GM18870 (cell line): ENCODE measurements at regions not wholly inside any gene's neighbourhood (a gene's known extent, or its start where the extent isn't known, plus 50 kb on each side); places are given as distances from the start of the nearest gene placed in this dataset.

Source experiments
- ATAC-seq: cut with Tn5 transposase; IDR thresholded peaks from one replicate; pipeline ENCODE4 v1.9.1; 2021; ENCODE audit warnings: moderate library complexity; ENCODE audit not compliant: unreplicated experiment

- no peak for ATAC-seq
Observed at GRCh38 chr1:221408117-221408803, 333.6 kb downstream of the DUSP10 start.

DNA sequence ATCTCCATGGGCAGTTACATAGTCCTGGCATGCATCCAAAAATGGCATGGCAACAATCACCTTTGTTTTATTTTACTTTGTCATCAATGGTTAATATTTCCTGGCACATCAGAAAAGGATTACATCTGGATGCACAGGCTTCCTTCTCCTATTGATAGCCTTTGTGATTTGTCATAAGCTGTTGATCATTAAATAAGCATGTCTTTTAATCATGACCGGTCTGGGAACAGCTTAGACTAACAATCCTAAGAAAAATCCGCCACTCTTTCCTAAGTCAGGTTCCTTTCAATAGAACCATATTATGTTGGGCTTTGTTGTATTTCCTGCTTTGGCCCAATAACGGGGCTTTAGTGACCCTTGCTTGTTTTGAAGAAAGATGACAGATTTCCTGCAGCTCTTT lies 330.6 kb downstream of the DUSP10 start:
- no peak for ATAC-seq

GRCh38 chr1:221414772-221415539 lies 326.9 kb downstream of the DUSP10 start:
- no peak for ATAC-seq

- no peak for ATAC-seq
Observed at GRCh38 chr1:221415651-221416050, 326.2 kb downstream of the DUSP10 start.

DNA sequence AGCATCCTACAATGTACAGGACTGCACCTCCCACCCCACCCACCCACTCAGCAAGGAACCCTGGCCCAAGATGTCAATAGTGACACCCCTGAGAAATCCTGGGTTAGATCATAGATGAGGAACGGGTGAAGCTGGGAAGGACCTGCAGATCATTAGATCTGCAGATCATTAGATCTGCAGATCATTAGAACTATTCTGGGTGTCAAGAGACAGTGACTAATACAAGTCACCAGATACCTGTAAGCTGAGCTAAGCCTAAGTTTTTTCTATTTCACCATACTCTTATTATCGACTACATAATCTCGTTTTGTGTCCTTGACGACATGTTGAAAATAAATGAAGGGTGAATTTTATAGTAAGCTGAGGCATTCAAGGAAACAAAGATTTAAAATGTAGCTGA lies 325.7 kb downstream of the DUSP10 start:
- ATAC-seq: no peak

DNA sequence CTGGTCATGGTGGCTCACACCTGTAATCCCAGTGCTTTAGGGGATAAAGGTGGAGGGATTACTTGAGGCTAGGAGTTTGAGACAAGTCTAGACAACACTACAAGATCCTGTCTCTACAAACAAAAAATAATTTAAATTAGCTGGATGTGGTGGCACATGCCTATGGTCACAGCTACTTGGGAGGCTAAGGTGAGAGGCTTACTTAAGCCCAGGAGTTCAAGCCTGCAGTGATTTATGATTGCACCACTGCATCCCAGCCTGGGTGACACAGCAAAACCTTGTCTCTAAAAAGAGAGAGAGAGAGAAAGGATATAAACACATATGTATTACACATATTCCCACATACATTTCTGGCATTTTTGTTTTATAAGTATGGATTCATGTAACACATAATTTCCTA lies 325.2 kb downstream of the DUSP10 start:
- ATAC-seq: no peak

GRCh38 chr1:221418346-221418745 lies 323.5 kb downstream of the DUSP10 start:
- ATAC-seq: no peak

GRCh38 chr1:221419513-221420095 lies 322.3 kb downstream of the DUSP10 start:
- ATAC-seq: no peak

GRCh38 chr1:221429264-221429663 lies 312.6 kb downstream of the DUSP10 start:
- no peak for ATAC-seq

GRCh38 chr1:221430152-221430960 lies 311.5 kb downstream of the DUSP10 start:
- ATAC-seq: no peak

DNA sequence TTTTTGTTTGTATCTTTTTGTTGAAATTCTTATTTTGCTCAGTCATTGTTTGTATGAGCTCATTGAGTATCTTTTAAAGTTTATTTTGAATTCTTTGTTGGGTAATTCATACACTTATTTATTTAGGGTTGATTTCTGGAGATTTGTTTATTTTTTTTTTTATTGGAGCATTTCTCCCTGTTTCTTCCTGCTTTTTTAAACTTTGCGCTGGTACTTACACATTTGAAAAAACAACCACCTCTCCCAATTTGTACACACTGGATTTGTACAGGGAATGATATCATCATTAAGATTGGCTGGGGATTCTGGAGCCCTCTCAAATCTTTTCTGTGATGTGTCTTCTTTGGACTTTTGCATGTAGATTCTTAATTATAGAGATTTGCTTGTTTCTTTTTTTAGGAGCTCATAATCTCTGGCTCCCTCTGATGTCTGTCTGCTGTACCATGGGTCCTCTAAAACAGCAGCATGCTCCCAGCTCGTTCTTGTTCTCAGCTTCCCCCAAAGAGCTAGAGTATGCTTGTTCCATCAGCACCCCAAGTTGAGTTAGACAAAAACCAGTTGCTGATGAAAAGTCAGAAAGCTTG lies 310.7 kb downstream of the DUSP10 start:
- ATAC-seq: no peak

GRCh38 chr1:221431961-221432360 lies 309.9 kb downstream of the DUSP10 start:
- no peak for ATAC-seq

DNA sequence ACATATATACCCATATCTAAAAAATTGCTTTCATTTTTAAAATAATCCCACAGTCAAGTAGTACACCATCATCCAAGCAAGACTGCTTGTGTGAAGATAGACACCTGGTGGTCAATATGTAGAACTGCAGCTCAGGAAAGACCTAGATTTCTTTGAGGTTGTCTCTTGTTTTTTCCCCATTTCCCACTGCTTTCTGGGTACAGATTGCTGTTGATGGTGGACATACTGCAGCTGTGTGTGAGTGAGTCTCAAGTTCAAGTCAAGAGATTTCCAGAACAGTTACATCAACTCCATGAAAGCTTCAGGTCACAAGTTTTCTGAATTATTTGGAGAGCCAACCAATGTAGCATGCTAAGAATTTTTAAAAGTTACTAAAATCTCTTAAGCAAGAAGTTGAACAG lies 306.4 kb downstream of the DUSP10 start:
- peak; percentile 59 for ATAC-seq

GRCh38 chr1:221437171-221437570 lies 304.7 kb downstream of the DUSP10 start:
- ATAC-seq: no peak

DNA sequence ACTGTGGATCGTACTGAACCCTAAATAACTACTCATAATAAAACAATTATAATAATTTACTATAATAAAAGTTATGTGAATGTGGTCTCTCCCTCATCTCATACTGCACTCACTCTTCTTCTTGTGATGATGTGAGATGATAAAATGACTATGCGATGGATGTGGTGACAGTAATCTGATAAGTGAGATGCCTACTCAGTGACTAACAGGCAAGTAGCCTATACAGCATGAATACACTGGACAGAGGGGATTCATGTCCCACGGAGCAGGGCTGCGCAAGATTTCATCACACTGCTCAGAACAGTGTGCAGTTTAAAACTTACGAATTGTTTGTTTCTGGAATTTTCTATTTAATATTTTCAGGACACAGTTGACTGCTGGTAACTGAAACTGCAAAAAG lies 304.0 kb downstream of the DUSP10 start:
- ATAC-seq: no peak

- peak; percentile 81 for ATAC-seq
Observed at GRCh38 chr1:221439008-221439746, 302.7 kb downstream of the DUSP10 start.

- peak; percentile 35 for ATAC-seq
Observed at GRCh38 chr1:221439747-221440501, 302.0 kb downstream of the DUSP10 start.

DNA sequence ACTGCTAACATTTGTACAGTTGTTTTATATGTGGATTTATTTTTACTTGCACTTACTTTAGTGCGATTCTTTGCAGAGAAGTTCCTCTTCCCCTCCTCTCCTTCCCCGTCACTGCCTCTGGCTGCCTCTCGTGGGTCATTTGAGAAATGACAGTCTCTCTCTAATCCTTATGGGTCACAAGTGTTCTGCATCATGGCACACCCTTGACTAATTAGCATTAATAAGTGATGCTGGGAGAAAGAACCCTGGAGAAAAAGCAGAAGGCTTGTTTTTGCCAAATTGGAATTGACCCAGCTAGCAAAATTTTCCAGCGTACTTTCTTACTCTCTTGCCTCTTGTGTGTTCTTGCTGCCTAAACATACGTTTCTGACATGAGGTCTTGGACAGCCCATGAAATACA lies 301.2 kb downstream of the DUSP10 start:
- ATAC-seq: no peak

- no peak for ATAC-seq
Observed at GRCh38 chr1:221442056-221442455, 299.8 kb downstream of the DUSP10 start.

DNA sequence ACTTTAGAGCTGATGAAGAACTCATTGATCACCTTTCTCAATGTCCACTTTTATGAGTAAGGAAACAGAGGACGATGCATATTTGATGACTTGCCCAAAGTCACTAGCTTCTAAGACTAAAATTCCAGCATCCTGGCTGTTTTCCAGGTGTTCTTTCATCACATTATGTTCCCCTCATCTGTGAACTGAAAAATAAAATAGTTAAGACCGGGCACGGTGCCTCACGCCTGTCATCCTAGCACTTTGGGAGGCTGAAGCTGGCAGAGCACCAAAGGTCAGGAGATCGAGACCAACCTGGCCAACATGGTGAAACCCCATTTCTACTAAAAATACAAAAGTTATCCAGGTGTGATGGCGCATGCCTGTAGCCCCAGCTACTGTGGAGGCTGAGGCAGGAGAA lies 297.5 kb downstream of the DUSP10 start:
- no peak for ATAC-seq
